Epithelial cell of esophagus (primary cell): ENCODE measurements at regions not wholly inside any gene's neighbourhood (a gene's known extent, or its start where the extent isn't known, plus 50 kb on each side); places are given as distances from the start of the nearest gene placed in this dataset.
"Not testable (repeated sequence)": the region's sequence is repeated elsewhere in the genome, so short reads cannot be mapped to it uniquely, and the experiment has no call there.

Source experiments
- DNase-seq: peaks from one replicate; pipeline ENCODE4 v3.0.0; 2010; ENCODE audit warnings: low read depth
- H3K4me3 ChIP-seq: 2 replicates; pipeline ENCODE4 v1.5.1; 2011; ENCODE audit warnings: mild to moderate bottlenecking, low read length, control low read depth
- TF ChIP-seq, protein P1 (sequence below): IDR thresholded peaks from 2 replicates; pipeline ENCODE4 v1.5.1; 2011; ENCODE audit warnings: low read depth, mild to moderate bottlenecking, low read length, control low read depth, inconsistent platforms; ENCODE audit not compliant: insufficient read depth; ENCODE audit errors: missing control alignments

DNA sequence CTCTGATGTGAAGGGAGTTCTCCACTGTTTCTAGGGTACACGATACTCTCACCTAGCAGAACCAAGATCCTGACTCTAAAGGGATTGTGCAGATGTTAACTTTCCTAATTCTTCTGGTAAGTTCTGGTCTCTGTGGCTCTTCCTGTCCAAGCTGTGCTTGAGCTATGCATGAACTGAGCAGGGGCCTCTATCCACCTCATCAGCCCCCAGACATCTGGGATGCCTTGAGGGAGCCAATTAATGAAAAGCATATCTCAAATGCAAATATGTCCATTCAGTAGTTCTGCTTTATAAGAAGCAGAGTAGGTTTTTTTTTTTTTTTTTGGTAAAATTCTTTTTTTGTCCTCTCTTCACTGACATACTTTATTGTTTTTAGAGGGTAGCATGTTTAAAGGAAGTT, 89.6 kb downstream of the POLR2M start:
- no peak overlapping the region for H3K4me3 ChIP-seq
- no peak for DNase-seq
- TF ChIP-seq, protein P1, sequence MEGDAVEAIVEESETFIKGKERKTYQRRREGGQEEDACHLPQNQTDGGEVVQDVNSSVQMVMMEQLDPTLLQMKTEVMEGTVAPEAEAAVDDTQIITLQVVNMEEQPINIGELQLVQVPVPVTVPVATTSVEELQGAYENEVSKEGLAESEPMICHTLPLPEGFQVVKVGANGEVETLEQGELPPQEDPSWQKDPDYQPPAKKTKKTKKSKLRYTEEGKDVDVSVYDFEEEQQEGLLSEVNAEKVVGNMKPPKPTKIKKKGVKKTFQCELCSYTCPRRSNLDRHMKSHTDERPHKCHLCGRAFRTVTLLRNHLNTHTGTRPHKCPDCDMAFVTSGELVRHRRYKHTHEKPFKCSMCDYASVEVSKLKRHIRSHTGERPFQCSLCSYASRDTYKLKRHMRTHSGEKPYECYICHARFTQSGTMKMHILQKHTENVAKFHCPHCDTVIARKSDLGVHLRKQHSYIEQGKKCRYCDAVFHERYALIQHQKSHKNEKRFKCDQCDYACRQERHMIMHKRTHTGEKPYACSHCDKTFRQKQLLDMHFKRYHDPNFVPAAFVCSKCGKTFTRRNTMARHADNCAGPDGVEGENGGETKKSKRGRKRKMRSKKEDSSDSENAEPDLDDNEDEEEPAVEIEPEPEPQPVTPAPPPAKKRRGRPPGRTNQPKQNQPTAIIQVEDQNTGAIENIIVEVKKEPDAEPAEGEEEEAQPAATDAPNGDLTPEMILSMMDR = no peak

DNA sequence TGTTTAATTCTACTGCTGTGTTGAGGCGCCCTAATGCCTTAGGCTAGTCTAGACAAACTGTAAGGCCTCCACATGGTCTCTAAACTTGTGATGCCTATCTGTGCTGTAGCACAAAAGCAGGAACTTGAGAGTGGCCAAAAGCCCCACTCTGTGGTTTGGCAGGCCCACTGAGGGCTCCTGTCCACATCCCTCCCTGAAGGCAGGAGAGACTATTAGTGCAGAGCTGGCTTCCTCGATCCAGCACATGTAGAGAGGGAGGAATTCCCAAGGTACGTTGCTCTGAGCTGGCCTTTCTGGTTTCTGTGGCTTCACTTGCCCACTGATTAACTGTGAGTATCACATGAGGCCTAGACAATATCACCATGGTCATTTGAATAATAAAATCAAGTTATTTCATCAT, 90.6 kb downstream of the POLR2M start:
- no peak for DNase-seq
- TF ChIP-seq, protein P1 = no peak
- no peak overlapping the region for H3K4me3 ChIP-seq

DNA sequence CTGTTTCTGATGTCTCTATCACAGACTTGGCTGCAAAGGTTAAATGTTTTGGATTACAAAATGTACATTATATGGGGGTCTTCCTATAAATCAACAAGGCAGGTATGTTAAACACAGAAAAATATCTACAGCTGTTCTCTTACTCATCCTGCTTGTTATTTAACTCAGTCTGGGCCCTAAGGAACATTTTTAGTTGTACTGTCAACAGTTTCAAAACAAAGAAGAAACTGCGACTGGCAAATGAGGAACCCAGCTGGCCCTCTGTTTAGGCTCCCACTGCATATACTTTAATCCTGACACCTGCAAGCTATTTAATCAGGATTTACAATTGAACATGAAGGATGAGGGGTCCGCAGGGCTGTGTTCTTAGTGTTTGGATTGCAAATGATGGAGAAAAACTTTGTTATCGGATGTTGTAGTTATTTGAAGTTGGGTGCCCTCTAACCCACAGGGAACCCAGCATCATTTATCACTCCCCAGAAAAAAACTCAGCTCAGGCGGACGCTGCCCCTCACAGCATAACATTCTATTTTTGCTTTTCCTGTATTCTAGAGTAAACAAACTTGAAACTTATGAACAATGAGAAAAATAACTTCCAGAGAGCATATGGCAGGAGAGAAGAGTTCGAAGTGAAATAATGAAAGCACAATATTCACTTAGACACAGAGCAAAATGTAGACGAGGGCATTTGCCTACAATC, 91.2 kb downstream of the POLR2M start:
- TF ChIP-seq, protein P1 = no peak
- DNase-seq = no peak
- H3K4me3 ChIP-seq = no peak overlapping the region

DNA sequence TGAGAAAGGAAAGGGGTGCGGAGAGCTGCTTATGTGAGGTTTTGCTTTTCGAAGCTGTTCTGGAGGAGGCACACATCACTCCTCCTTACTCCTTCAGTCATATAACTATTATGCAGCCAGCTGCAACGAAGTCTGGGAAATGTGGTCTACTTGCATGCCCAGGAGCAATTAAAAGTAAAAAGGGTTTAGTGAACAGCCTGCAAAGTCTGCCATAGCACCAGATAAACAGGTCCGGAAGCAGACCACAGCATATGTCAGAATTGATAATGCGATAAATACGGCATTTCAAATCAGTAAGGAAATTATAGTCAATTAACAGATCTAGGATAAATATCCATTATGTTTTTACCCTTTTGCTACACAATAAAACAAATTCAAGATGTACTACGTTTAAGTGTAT, 99.5 kb downstream of the POLR2M start:
- no peak for DNase-seq
- H3K4me3 ChIP-seq = no peak overlapping the region

DNA sequence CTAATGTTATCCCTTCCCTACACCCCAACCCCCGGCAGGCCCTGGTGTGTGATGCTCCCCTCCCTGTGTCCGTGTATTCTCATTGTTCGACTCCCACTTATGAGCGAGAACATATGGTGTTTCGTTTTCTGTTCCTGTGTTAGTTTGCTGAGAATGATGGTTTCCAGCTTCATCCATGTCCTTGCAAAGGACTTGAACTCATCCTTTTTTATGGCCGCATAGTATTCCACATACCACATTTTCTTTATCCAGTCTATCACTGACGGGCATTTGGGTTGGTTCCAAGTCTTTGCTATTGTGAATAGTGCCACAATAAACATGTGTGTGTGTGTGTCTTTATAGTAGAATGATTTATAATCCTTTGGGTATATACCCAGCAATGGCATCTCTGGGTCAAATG, 102.8 kb downstream of the POLR2M start:
- DNase-seq, H3K4me3 ChIP-seq: not testable (repeated sequence)

More for the DNA sequence above, 99.5 kb downstream of the POLR2M start:
- TF ChIP-seq, protein P1 = no peak

DNA sequence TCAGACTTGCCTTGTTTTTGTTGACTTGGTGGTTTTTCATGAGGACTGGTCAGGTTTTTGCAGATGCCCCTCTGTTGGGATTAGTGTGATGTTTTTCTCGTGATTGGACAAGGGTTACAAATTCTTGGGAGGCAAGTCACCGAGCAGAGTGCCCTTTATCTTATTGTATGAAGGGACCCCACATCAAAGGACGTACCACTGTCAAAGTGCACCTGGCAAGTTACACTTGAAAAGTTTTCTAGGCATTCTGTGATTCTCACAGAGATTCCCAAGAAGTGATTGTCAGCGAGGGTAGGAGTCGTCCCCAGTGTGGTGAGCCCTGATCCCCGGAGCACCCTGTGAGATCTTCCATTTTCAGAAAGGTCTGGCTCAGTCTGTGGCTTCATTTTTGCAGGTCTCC, 110.1 kb downstream of the POLR2M start:
- DNase-seq = no peak
- TF ChIP-seq, protein P1 = no peak
- H3K4me3 ChIP-seq = no peak overlapping the region

DNA sequence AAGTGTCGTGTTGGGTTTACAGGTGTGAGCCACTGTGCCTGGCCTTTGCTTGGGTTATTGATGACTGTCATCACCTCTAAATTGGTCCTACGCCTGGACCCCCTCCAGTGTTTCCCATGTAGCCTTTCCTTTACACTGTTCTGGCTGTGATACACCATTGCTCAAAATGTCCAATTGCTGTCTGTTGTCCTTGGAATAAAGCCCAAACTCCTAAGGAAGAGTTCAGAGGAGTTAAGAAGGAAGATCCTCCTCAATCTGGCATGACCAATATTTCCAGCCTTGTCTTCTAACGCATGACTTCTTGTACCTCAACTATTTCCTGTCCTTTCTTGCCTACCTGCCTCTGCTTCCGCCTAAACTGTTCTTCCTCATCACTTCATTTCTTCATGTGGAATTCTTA, 113.1 kb downstream of the POLR2M start:
- no peak overlapping the region for H3K4me3 ChIP-seq
- TF ChIP-seq, protein P1 = no peak
- DNase-seq = no peak
